Panc1 (cell line): ENCODE measurements at regions not wholly inside any gene's neighbourhood (a gene's known extent, or its start where the extent isn't known, plus 50 kb on each side); places are given as distances from the start of the nearest gene placed in this dataset.

Experiments used
- ATAC-seq: fragments of 200-7000 bp; cut with Tn5 transposase; 2 replicates; pipeline ENCODE4 v1.9.1; 2020; ENCODE audit warnings: mild to moderate bottlenecking, moderate library complexity
- BruUV-seq: library from RNA; stranded (reverse); fragments of 400-500 nt; replicated peaks from 2 replicates; lab custom pipeline; 2021; lab: Mats Ljungman, UMichigan
- CTCF ChIA-PET: fragments of 300-600 bp; sonication (Branson Sonifier 250); formaldehyde crosslinking; loops from one replicate; lab custom pipeline; 2022; ENCODE audit warnings: antibody characterized with exemption; lab: Charles Lee
- POLR2A ChIA-PET: fragments of 300-600 bp; sonication (Branson Sonifier 250); formaldehyde crosslinking; loops from one replicate; lab custom pipeline; 2022; ENCODE audit warnings: antibody characterized with exemption; lab: Charles Lee
- DNase-seq: peaks from one replicate; pipeline ENCODE4 v3.0.0-alpha.2; 2010; ENCODE audit warnings: low read depth, low spot score
- H3K27ac ChIP-seq: 2 replicates; pipeline ENCODE4 v1.5.1; 2011; ENCODE audit warnings: mild to moderate bottlenecking, low read length, inconsistent platforms
- H3K27me3 ChIP-seq: fragments of 200-500 bp; sonication (Bioruptor generic); 2 replicates; pipeline ENCODE4 v1.6.0; 2014; ENCODE audit warnings: low read length, inconsistent platforms; ENCODE audit not compliant: control insufficient read depth, insufficient read depth
- H3K36me3 ChIP-seq: fragments of 200-500 bp; sonication (Bioruptor generic); 2 replicates; pipeline ENCODE4 v1.5.1; 2014; ENCODE audit warnings: inconsistent platforms, mild to moderate bottlenecking, low read length, moderate library complexity; ENCODE audit not compliant: control insufficient read depth, insufficient read depth
- H3K4me1 ChIP-seq: 2 replicates; pipeline ENCODE4 v1.5.1; 2011; ENCODE audit warnings: inconsistent platforms, mild to moderate bottlenecking, low read length, moderate library complexity; ENCODE audit not compliant: control insufficient read depth, insufficient read depth
- H3K4me3 ChIP-seq, 2 experiments: 2 replicates each; pipeline ENCODE4 v1.5.1; 2011 to 2012; ENCODE audit warnings: low read depth in 2 of 2, low read length in 2 of 2, mild to moderate bottlenecking in 2 of 2, inconsistent platforms in 1 of 2, moderate library complexity in 1 of 2
- H3K9me3 ChIP-seq: fragments of 200-500 bp; sonication (Bioruptor generic); 2 replicates; pipeline ENCODE4 v1.5.1; 2014; ENCODE audit warnings: low read depth, mild to moderate bottlenecking, inconsistent platforms, low read length, moderate library complexity; ENCODE audit not compliant: control insufficient read depth, insufficient read depth
- CTCF ChIP-seq: fragments of 450-650 bp; IDR thresholded peaks from 2 replicates; pipeline ENCODE4 v1.5.1; 2017; ENCODE audit warnings: mild to moderate bottlenecking
- POLR2AphosphoS5 ChIP-seq: IDR thresholded peaks from 2 replicates; pipeline ENCODE4 v1.6.1; 2012; ENCODE audit warnings: mild to moderate bottlenecking, low read depth, low read length, moderate library complexity
- REST ChIP-seq, 2 experiments: IDR thresholded peaks; 2 replicates each; pipeline ENCODE4 v1.6.1; 2011 to 2012; ENCODE audit warnings: low read depth in 2 of 2, control low read depth in 1 of 2, low read length in 1 of 2, mild to moderate bottlenecking in 1 of 2, moderate library complexity in 1 of 2; ENCODE audit not compliant: insufficient read depth in 1 of 2
- SIN3A ChIP-seq: IDR thresholded peaks from 2 replicates; pipeline ENCODE4 v1.6.1; 2012; ENCODE audit warnings: low read depth, mild to moderate bottlenecking, low read length, moderate library complexity, borderline replicate concordance; ENCODE audit not compliant: insufficient read depth
- TCF7L2 ChIP-seq: IDR thresholded peaks from 2 replicates; pipeline ENCODE4 v1.6.1; 2011; ENCODE audit warnings: mild to moderate bottlenecking, low read depth, low read length, inconsistent platforms
- in situ Hi-C: cut with HindIII; loops from 2 replicates; pipeline ENCODE4 v1.10.0; 2016; ENCODE audit warnings: low sequenced_read_pairs, low pct_unique_long_range_greater_than_20kb
- intact Hi-C: fragments of 100-400 bp; cut with micrococcal nuclease; formaldehyde crosslinking; loops from one replicate; pipeline ENCODE4 v1.10.0; 2022; ENCODE audit not compliant: unreplicated experiment

- ChIA-PET POLR2A (no interaction called here), CTCF (no interaction called here)
- intact Hi-C loops (no loop called here), in situ Hi-C loops (no loop called here)
- ATAC-seq (no peak), DNase-seq (no peak)
- 0 out of 2 replicates have a peak, but pooled peaks cover 2% of the 10 kb centered on the region for H3K4me1 ChIP-seq
- no peaks in the 10 kb centered on the region for H3K36me3 ChIP-seq
- no peaks in the 10 kb centered on the region for H3K9me3 ChIP-seq
- no peaks in the 10 kb centered on the region for H3K27me3 ChIP-seq
- H3K27ac ChIP-seq: no peak overlapping the region
- no peak overlapping the region for H3K4me3 ChIP-seq
- BruUV-seq: no TSS peak
- TF ChIP-seq CTCF: no peak
- no peak for TF ChIP-seq SIN3A
- no peak for TF ChIP-seq REST (IDR thresholded peaks at IDR 0.05; ENCODE audit: insufficient read depth in 1 of 2, low read depth in 2 of 2, low read length in 1 of 2)
- TF ChIP-seq TCF7L2: no peak
- no peak for TF ChIP-seq POLR2AphosphoS5
These were observed 68.7 kb upstream of the FRY start for GRCh38 chr13:31962731-31963370.

GRCh38 chr13:31963631-31964030, 67.9 kb upstream of the FRY start:
- Histone ChIP-seq H3K27me3 (no peaks in the 10 kb centered on the region), H3K9me3 (no peaks in the 10 kb centered on the region), H3K27ac (no peak overlapping the region), H3K4me3 (no peak overlapping the region), H3K4me1 (0 out of 2 replicates have a peak, but pooled peaks cover 2% of the 10 kb centered on the region), H3K36me3 (no peaks in the 10 kb centered on the region)
- no peak for TF ChIP-seq REST (IDR thresholded peaks at IDR 0.05; ENCODE audit: insufficient read depth in 1 of 2, low read depth in 2 of 2, low read length in 1 of 2)
- no peak for TF ChIP-seq CTCF
- TF ChIP-seq POLR2AphosphoS5: no peak
- TF ChIP-seq SIN3A: no peak
- TF ChIP-seq TCF7L2: no peak
- intact Hi-C loops: no loop called here
- no TSS peak for BruUV-seq
- ATAC-seq: no peak
- in situ Hi-C loops: no loop called here
- POLR2A ChIA-PET: no interaction called here
- CTCF ChIA-PET: no interaction called here
- no peak for DNase-seq
